Upper lobe of left lung (tissue), 6 donors: ENCODE measurements at regions not wholly inside any gene's neighbourhood (a gene's known extent, or its start where the extent isn't known, plus 50 kb on each side); places are given as distances from the start of the nearest gene placed in this dataset.

Experiments
- ATAC-seq, 2 donors: fragments of 200-7000 bp; cut with Tn5 transposase; one replicate each; pipeline ENCODE4 v1.9.1; 2022; ENCODE audit warnings: mild to moderate bottlenecking in 2 of 2, moderate library complexity in 2 of 2; ENCODE audit not compliant: low FRiP score in 2 of 2
- DNase-seq, 2 donors: peaks; one replicate each; pipeline ENCODE4 v3.0.0-alpha.2; 2019 to 2020
- H3K27ac ChIP-seq, 4 donors: fragments of 200-600 bp; sonication (generic); one replicate each; pipeline ENCODE4 v1.5.1; 2016 to 2019
- H3K27me3 ChIP-seq, 4 donors: fragments of 200-600 bp; sonication (generic); one replicate each; pipeline ENCODE4 v1.5.1; 2017 to 2019
- H3K36me3 ChIP-seq, 4 donors: fragments of 200-600 bp; sonication (generic); one replicate each; pipeline ENCODE4 v1.5.1; 2016 to 2019
- H3K4me1 ChIP-seq, 4 donors: fragments of 200-600 bp; sonication (generic); one replicate each; pipeline ENCODE4 v1.5.1; 2018 to 2019
- H3K4me3 ChIP-seq, 4 donors: fragments of 200-600 bp; sonication (generic); one replicate each; pipeline ENCODE4 v1.5.1; 2017 to 2019; ENCODE audit warnings: mild to moderate bottlenecking in 2 of 4, moderate library complexity in 1 of 4
- H3K9me3 ChIP-seq, 4 donors: fragments of 200-600 bp; sonication (generic); one replicate each; pipeline ENCODE4 v1.5.1; 2018 to 2019
- CTCF ChIP-seq, 6 experiments: fragments of 450-650 bp in 4 of 6; fragments of 200-600 bp in 2 of 6; sonication (generic) in 2 of 6; IDR thresholded peaks; one replicate each; pipeline ENCODE4 v1.5.1; 2016 to 2019; ENCODE audit warnings: antibody characterized with exemption in 6 of 6
- EP300 ChIP-seq, 4 donors: sonication (generic); formaldehyde crosslinking; IDR thresholded peaks; one replicate each; pipeline ENCODE4 v1.5.1; 2017; ENCODE audit warnings: antibody characterized with exemption in 4 of 4, control low read depth in 2 of 4
- POLR2A ChIP-seq, 4 donors: fragments of 450-650 bp; IDR thresholded peaks; one replicate each; pipeline ENCODE4 v1.5.1; 2016 to 2017; ENCODE audit warnings: antibody characterized with exemption in 4 of 4, mild to moderate bottlenecking in 2 of 4
- POLR2AphosphoS5 ChIP-seq, 2 donors: sonication (generic); formaldehyde crosslinking; IDR thresholded peaks; one replicate each; pipeline ENCODE4 v1.5.1; 2017; ENCODE audit warnings: antibody characterized with exemption in 2 of 2
- WGBS, 2 donors: methylation state at CpG; one replicate each; pipeline ENCODE4 v1.1.5; 2017 to 2018; 5-methylcytosine and 5-hydroxymethylcytosine counted together
- donor health status: DM: no; HTN: no; CAD: no; lungs with moderate emphysema.
- donor health status: DM: no; HTN: yes; CAD: no; lungs with severe emphysema.

GRCh38 chr15:46275701-46276100 is 640.9 kb downstream of the SQOR start:
- Histone ChIP-seq H3K36me3 (no peaks in the 10 kb centered on the region), H3K4me1 (no peaks in the 10 kb centered on the region), H3K27me3 (no peaks in the 10 kb centered on the region), H3K9me3 (no peaks in the 10 kb centered on the region), H3K4me3 (no peak overlapping the region), H3K27ac (no peak overlapping the region)
- DNase-seq (no peak), ATAC-seq (no peak)
- 100% methylated on average over 1 of the region's 1 CpG for WGBS, 2 donors
- TF ChIP-seq EP300 (IDR thresholded peaks at IDR 0.05) (no peak), POLR2A (IDR thresholded peaks at IDR 0.05) (no peak), POLR2AphosphoS5 (IDR thresholded peaks at IDR 0.05) (no peak)

GRCh38 chr15:46277451-46277850 is 642.6 kb downstream of the SQOR start:
- no peaks in the 10 kb centered on the region for H3K9me3 ChIP-seq
- TF ChIP-seq POLR2A (IDR thresholded peaks at IDR 0.05) (no peak), EP300 (IDR thresholded peaks at IDR 0.05) (no peak), POLR2AphosphoS5 (IDR thresholded peaks at IDR 0.05) (no peak), CTCF (IDR thresholded peaks at IDR 0.05) (no peak)
- no peak for ATAC-seq
- H3K27me3 ChIP-seq = no peaks in the 10 kb centered on the region
- DNase-seq = no peak
- no peaks in the 10 kb centered on the region for H3K4me1 ChIP-seq
- no peaks in the 10 kb centered on the region for H3K36me3 ChIP-seq
- H3K27ac ChIP-seq = no peak overlapping the region
- no peak overlapping the region for H3K4me3 ChIP-seq

- H3K4me1 ChIP-seq = no peaks in the 10 kb centered on the region
- no peak overlapping the region for H3K27ac ChIP-seq
- DNase-seq (no peak), ATAC-seq (no peak)
- 75 to 78% methylated on average over 5 of the region's 5 CpGs for WGBS, 2 donors
- no peaks in the 10 kb centered on the region for H3K36me3 ChIP-seq
- H3K27me3 ChIP-seq = no peaks in the 10 kb centered on the region
- H3K9me3 ChIP-seq = no peaks in the 10 kb centered on the region
- TF ChIP-seq CTCF (IDR thresholded peaks at IDR 0.05) (no peak), POLR2AphosphoS5 (IDR thresholded peaks at IDR 0.05) (no peak)
- no peak overlapping the region for H3K4me3 ChIP-seq
Observed at GRCh38 chr15:46278062-46278461, 643.2 kb downstream of the SQOR start.

- TF ChIP-seq POLR2AphosphoS5 (IDR thresholded peaks at IDR 0.05) = no peak
- no peak for TF ChIP-seq CTCF (IDR thresholded peaks at IDR 0.05)
- no peak for TF ChIP-seq EP300 (IDR thresholded peaks at IDR 0.05)
- no peak for TF ChIP-seq POLR2A (IDR thresholded peaks at IDR 0.05)
- Histone ChIP-seq H3K4me1 (no peaks in the 10 kb centered on the region), H3K9me3 (no peaks in the 10 kb centered on the region), H3K4me3 (no peak overlapping the region), H3K36me3 (no peaks in the 10 kb centered on the region), H3K27ac (no peak overlapping the region), H3K27me3 (no peaks in the 10 kb centered on the region)
- no peak for DNase-seq
- 64 to 73% methylated on average over 5 of the region's 5 CpGs for WGBS, 2 donors
- no peak for ATAC-seq
Observed at GRCh38 chr15:46278486-46279090, 643.8 kb downstream of the SQOR start.

- no peaks in the 10 kb centered on the region for H3K9me3 ChIP-seq
- TF ChIP-seq CTCF (IDR thresholded peaks at IDR 0.05) = peak in 1 of 6 experiments; percentile 17
- no peak for TF ChIP-seq POLR2AphosphoS5 (IDR thresholded peaks at IDR 0.05)
- WGBS, 2 donors = 50 to 58% methylated on average over 4 of the region's 4 CpGs
Observed at GRCh38 chr15:46280762-46281542, 646.1 kb downstream of the SQOR start.

More at GRCh38 chr15:46280762-46281542, 646.1 kb downstream of the SQOR start:
- H3K36me3 ChIP-seq = no peaks in the 10 kb centered on the region
- H3K27ac ChIP-seq = no peak overlapping the region
- no peak overlapping the region for H3K4me3 ChIP-seq
- H3K4me1 ChIP-seq = no peaks in the 10 kb centered on the region
- no peak for ATAC-seq
- DNase-seq = no peak
- no peaks in the 10 kb centered on the region for H3K27me3 ChIP-seq
